ENCODE measurements at regions not wholly inside any gene's neighbourhood (a gene's known extent, or its start where the extent isn't known, plus 50 kb on each side); places are given as distances from the start of the nearest gene placed in this dataset.

- Mint-ChIP-seq H3K27ac (peak overlapping the region in 1 of 3 experiments; percentile 34), H3K36me3 (ENCODE audit: low read depth) (no peaks in the 10 kb centered on the region), H3K4me3 (no peak overlapping the region), H3K27me3 (ENCODE audit: low read depth) (no peaks in the 10 kb centered on the region), H3K9me3 (no peaks in the 10 kb centered on the region), H3K4me1 (peaks cover 12% of the 10 kb centered on the region)
- no peak for TF ChIP-seq CTCF (IDR thresholded peaks at IDR 0.05; ENCODE audit: unreplicated experiment in 3 of 3)
These were observed 523.0 kb downstream of the CSNK1G3 start for GRCh38 chr5:124034963-124035362.

DNA sequence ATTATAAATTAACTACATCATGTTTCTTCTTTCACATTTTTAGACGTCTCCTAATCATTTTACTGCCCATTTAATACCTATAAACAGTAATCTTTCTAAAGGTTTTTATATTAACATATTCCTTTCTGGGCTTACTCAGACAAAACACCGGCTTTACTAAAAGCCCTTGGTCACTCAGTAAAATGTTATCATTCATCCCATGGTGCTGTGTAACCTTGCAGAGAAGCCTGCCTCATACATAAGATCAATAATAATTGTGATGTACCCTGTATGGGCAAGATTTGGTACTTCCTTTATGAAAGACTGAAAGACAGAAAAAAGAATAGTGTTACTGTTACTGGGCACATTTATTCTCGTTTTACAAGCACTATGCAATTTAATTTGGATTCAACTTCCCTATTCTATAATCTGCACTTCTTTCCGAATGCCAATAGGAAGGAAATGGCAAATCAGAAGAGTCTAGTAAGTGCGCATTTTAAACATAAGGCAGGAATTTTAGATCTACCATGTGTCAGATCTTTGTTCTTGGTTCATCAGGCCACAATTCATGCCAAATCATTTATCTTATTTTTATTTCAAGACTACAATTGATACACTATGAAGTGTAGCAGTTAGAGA lies 522.2 kb downstream of the CSNK1G3 start:
- H3K27ac Mint-ChIP-seq, result no peak overlapping the region
- no peak for TF ChIP-seq CTCF (IDR thresholded peaks at IDR 0.05; ENCODE audit: unreplicated experiment in 3 of 3)
- H3K27me3 Mint-ChIP-seq (ENCODE audit: low read depth), result no peaks in the 10 kb centered on the region
- peaks cover 12% of the 10 kb centered on the region for H3K4me1 Mint-ChIP-seq
- no peaks in the 10 kb centered on the region for H3K36me3 Mint-ChIP-seq (ENCODE audit: low read depth)
- H3K4me3 Mint-ChIP-seq, result no peak overlapping the region
- H3K9me3 Mint-ChIP-seq, result no peaks in the 10 kb centered on the region

DNA sequence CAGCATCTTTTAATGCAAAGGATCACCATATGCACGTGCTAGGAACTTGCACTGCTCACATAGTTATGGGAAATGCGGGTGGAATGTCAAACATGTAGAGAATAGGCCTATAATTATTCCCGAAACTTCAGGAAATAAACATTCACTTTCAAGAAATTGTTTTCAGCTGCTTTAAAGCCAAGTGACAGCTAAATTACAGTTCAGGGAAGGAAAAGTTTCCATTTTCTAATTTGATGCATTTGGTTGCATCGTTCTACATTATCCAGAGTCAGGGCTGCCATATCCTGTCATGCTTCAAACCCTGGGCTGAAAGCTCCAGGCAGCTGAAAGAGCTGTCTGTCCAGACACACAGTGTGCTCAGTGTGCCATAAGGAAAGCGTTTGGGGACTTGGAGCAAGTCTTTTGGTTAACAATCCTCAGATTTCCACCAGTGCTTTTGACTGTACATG lies 518.1 kb downstream of the CSNK1G3 start:
- no peak overlapping the region for H3K4me3 Mint-ChIP-seq
- H3K9me3 Mint-ChIP-seq, result no peaks in the 10 kb centered on the region
- peaks cover 8% of the 10 kb centered on the region for H3K4me1 Mint-ChIP-seq
- no peaks in the 10 kb centered on the region for H3K27me3 Mint-ChIP-seq (ENCODE audit: low read depth)
- H3K36me3 Mint-ChIP-seq (ENCODE audit: low read depth), result no peaks in the 10 kb centered on the region
- peak overlapping the region in 1 of 3 experiments; percentile 25 for H3K27ac Mint-ChIP-seq
- no peak for TF ChIP-seq CTCF (IDR thresholded peaks at IDR 0.05; ENCODE audit: unreplicated experiment in 3 of 3)

- Mint-ChIP-seq H3K4me3 (no peak overlapping the region), H3K9me3 (no peaks in the 10 kb centered on the region), H3K27ac (no peak overlapping the region), H3K27me3 (ENCODE audit: low read depth) (no peaks in the 10 kb centered on the region), H3K4me1 (peaks cover 8% of the 10 kb centered on the region), H3K36me3 (ENCODE audit: low read depth) (no peaks in the 10 kb centered on the region)
- no peak for TF ChIP-seq CTCF (IDR thresholded peaks at IDR 0.05; ENCODE audit: unreplicated experiment in 3 of 3)
These were observed 515.5 kb downstream of the CSNK1G3 start for GRCh38 chr5:124027441-124027840.

GRCh38 chr5:124025306-124025845 lies 513.4 kb downstream of the CSNK1G3 start:
- Mint-ChIP-seq H3K36me3 (ENCODE audit: low read depth) (peaks cover 4% of the 10 kb centered on the region), H3K4me1 (peaks cover 8% of the 10 kb centered on the region), H3K27me3 (ENCODE audit: low read depth) (no peaks in the 10 kb centered on the region), H3K9me3 (peaks cover 11% of the 10 kb centered on the region), H3K4me3 (no peak overlapping the region), H3K27ac (no peak overlapping the region)
- no peak for TF ChIP-seq CTCF (IDR thresholded peaks at IDR 0.05; ENCODE audit: unreplicated experiment in 3 of 3)

GRCh38 chr5:124022966-124023365 lies 511.0 kb downstream of the CSNK1G3 start:
- H3K9me3 Mint-ChIP-seq, result peaks cover 21% of the 10 kb centered on the region
- no peak overlapping the region for H3K4me3 Mint-ChIP-seq
- no peaks in the 10 kb centered on the region for H3K27me3 Mint-ChIP-seq (ENCODE audit: low read depth)
- no peak overlapping the region for H3K27ac Mint-ChIP-seq
- peaks cover 10% of the 10 kb centered on the region for H3K36me3 Mint-ChIP-seq (ENCODE audit: low read depth)
- no peak for TF ChIP-seq CTCF (IDR thresholded peaks at IDR 0.05; ENCODE audit: unreplicated experiment in 3 of 3)
- peaks cover 8% of the 10 kb centered on the region for H3K4me1 Mint-ChIP-seq

All from nephron (organoid).